ENCODE measurements at regions not wholly inside any gene's neighbourhood (a gene's known extent, or its start where the extent isn't known, plus 50 kb on each side); places are given as distances from the start of the nearest gene placed in this dataset.

DNA sequence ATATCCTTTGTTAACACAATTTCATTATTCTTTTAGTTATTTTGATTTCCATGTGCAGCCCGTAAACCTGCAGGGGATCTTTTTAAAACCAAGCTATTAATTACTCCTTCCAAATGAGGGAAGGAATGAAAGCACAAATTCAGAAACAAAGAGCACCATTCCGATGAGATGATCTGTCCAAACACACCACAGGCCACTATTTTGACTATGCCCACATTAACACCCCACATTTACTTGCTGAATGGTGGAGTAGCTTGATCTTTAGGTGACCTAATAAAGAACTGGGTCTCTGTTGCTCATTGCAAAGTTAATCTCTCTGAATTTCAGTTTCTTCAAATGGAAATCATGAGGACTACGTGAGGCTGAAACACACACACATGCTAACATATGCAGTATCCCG, 218.0 kb downstream of the IRS1 start:
- TF ChIP-seq, protein P1, sequence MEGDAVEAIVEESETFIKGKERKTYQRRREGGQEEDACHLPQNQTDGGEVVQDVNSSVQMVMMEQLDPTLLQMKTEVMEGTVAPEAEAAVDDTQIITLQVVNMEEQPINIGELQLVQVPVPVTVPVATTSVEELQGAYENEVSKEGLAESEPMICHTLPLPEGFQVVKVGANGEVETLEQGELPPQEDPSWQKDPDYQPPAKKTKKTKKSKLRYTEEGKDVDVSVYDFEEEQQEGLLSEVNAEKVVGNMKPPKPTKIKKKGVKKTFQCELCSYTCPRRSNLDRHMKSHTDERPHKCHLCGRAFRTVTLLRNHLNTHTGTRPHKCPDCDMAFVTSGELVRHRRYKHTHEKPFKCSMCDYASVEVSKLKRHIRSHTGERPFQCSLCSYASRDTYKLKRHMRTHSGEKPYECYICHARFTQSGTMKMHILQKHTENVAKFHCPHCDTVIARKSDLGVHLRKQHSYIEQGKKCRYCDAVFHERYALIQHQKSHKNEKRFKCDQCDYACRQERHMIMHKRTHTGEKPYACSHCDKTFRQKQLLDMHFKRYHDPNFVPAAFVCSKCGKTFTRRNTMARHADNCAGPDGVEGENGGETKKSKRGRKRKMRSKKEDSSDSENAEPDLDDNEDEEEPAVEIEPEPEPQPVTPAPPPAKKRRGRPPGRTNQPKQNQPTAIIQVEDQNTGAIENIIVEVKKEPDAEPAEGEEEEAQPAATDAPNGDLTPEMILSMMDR (IDR thresholded peaks at IDR 0.05; ENCODE audit: borderline replicate concordance) = no peak
- intact Hi-C loops (cut with micrococcal nuclease) = no loop called here
- DNase-seq = no peak

DNA sequence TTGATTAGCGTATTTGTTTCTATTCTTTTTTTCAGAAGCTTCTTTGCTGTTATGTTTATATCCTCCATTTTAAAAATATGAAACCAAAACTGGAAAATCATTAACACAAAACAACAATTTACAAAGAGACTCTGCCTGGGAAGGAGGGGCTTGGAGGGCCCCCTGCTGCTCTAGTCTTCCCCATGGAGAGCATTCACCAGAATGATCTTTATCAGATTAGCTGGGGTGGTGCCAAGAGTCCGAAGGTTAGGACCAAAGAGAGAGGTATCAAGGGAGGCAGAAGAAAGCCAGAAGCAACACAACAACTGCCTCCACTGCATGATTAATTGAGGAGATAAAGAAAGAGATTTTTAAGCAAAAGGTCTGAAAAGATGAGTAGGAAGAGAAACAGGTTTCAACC, 218.6 kb downstream of the IRS1 start:
- TF ChIP-seq, protein P1 (IDR thresholded peaks at IDR 0.05; ENCODE audit: borderline replicate concordance) = no peak
- intact Hi-C loops (cut with micrococcal nuclease) = no loop called here
- Histone ChIP-seq H3K27me3 (ENCODE audit: low read depth) (no peaks in the 10 kb centered on the region), H3K36me3 (no peaks in the 10 kb centered on the region), H3K4me1 (peaks cover 14% of the 10 kb centered on the region), H3K9me3 (replicated peaks) (no peaks in the 10 kb centered on the region), H3K4me3 (no peak overlapping the region), H3K27ac (replicated peaks) (no peak overlapping the region)
- no peak for DNase-seq

More for the DNA sequence above, 218.0 kb downstream of the IRS1 start:
- H3K27ac ChIP-seq (replicated peaks) = no peak overlapping the region
- H3K9me3 ChIP-seq (replicated peaks) = no peaks in the 10 kb centered on the region
- no peak overlapping the region for H3K4me3 ChIP-seq
- peaks cover 14% of the 10 kb centered on the region for H3K4me1 ChIP-seq
- no peaks in the 10 kb centered on the region for H3K27me3 ChIP-seq (ENCODE audit: low read depth)
- no peaks in the 10 kb centered on the region for H3K36me3 ChIP-seq

DNA sequence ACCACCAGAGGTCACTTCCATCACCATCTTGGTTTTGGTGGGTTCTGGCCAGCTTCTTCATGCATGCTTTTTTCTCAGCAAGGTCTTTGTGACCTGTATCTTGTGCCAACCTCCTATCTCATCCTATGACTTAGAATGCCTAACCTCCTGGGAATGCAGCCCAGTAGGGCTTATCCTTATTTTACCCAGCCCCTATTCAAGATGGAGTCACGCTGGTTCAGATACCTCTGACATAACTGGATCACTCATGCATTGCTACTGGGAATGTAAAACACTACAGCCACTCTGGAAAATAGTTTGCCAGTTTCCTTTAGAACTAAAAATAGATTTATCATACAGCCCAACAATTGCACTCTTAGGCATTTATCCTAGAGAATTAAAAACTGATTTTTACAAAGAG, 219.2 kb downstream of the IRS1 start:
- no peaks in the 10 kb centered on the region for H3K36me3 ChIP-seq
- no peaks in the 10 kb centered on the region for H3K27me3 ChIP-seq (ENCODE audit: low read depth)
- TF ChIP-seq, protein P1 (IDR thresholded peaks at IDR 0.05; ENCODE audit: borderline replicate concordance) = no peak
- intact Hi-C loops (cut with micrococcal nuclease) = no loop called here
- DNase-seq = no peak
- H3K27ac ChIP-seq (replicated peaks) = no peak overlapping the region
- no peaks in the 10 kb centered on the region for H3K9me3 ChIP-seq (replicated peaks)
- no peak overlapping the region for H3K4me3 ChIP-seq
- H3K4me1 ChIP-seq = peaks cover 14% of the 10 kb centered on the region

DNA sequence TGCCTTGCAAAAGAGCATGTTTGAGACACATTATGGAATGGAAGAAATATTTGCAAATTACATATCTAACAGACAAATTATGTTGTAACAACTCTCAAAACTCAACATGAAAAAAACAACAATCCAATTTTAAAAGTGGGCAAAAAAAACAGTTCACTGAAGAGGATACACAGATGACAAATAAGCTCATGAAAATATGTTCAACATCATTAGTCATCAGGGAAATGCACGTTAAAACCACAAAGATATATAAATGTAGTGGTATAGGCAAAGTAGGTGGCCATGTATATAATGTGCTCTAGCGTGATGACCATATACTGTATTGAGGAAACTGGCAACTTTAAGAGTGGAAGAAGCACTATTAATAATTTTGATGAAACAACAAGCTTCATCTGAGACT, 220.1 kb downstream of the IRS1 start:
- TF ChIP-seq, protein P1 (IDR thresholded peaks at IDR 0.05; ENCODE audit: borderline replicate concordance) = no peak
- H3K36me3 ChIP-seq = no peaks in the 10 kb centered on the region
- no peak overlapping the region for H3K27ac ChIP-seq (replicated peaks)
- no peaks in the 10 kb centered on the region for H3K27me3 ChIP-seq (ENCODE audit: low read depth)
- DNase-seq = no peak
- H3K4me1 ChIP-seq = peaks cover 14% of the 10 kb centered on the region
- intact Hi-C loops (cut with micrococcal nuclease) = no loop called here
- no peaks in the 10 kb centered on the region for H3K9me3 ChIP-seq (replicated peaks)
- no peak overlapping the region for H3K4me3 ChIP-seq

DNA sequence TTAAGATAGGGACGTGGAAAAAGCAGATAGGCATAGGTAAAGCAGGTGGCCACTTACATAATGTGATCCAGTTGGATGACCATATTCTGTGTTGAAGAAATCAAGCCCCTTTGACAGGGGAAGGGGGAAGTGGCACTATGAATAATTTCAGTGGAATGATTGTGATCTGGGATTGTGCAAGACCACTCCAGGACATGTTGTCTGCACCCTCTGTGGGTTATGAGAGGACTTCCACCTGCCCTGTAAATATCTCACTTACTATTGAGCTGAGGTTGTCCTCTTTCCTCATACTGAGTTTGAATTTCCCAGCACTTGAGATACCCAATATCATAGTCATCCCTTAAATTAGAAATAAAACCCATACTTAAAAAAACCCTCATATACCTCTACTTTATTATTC, 220.7 kb downstream of the IRS1 start:
- H3K27ac ChIP-seq (replicated peaks) = no peak overlapping the region

More for the DNA sequence above, 220.7 kb downstream of the IRS1 start:
- H3K36me3 ChIP-seq = no peaks in the 10 kb centered on the region
- H3K9me3 ChIP-seq (replicated peaks) = no peaks in the 10 kb centered on the region
- H3K27me3 ChIP-seq (ENCODE audit: low read depth) = no peaks in the 10 kb centered on the region
- H3K4me1 ChIP-seq = peaks cover 14% of the 10 kb centered on the region
- H3K4me3 ChIP-seq = no peak overlapping the region
- no peak for DNase-seq
- intact Hi-C loops (cut with micrococcal nuclease) = no loop called here
- TF ChIP-seq, protein P1 (IDR thresholded peaks at IDR 0.05; ENCODE audit: borderline replicate concordance) = no peak

Measured in left ventricle myocardium inferior (tissue), 1 donor.